ENCODE measurements at regions not wholly inside any gene's neighbourhood (a gene's known extent, or its start where the extent isn't known, plus 50 kb on each side); places are given as distances from the start of the nearest gene placed in this dataset.
"Not testable (repeated sequence)": the region's sequence is repeated elsewhere in the genome, so short reads cannot be mapped to it uniquely, and the experiment has no call there.

DNA sequence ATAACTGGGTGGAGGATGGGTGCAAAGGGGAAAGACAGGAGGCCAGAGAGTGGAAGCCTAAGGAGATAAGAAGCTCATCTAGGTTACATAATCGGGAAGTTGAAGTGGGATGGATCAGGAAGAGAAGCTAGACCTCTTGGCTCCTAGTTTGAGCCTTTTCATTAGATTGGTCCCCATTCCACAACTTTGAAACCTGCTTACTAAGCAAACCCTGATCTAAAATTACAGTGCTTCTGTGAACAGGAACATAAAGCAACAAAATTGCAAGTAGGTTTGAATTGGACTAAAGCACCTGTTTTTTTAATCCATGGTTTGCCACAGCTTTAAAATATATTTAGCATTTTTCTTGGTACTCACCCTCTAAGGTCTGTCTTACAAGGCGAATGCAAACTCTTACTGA lies 80.4 kb upstream of the EED start:
- H3K36me3 ChIP-seq (ENCODE audit: insufficient read depth, low read length) = no peaks in the 10 kb centered on the region
- TF ChIP-seq EZH2phosphoT487 (IDR thresholded peaks at IDR 0.05; ENCODE audit: borderline replicate concordance, low read depth, low read length) = no peak
- TF ChIP-seq, protein P1, sequence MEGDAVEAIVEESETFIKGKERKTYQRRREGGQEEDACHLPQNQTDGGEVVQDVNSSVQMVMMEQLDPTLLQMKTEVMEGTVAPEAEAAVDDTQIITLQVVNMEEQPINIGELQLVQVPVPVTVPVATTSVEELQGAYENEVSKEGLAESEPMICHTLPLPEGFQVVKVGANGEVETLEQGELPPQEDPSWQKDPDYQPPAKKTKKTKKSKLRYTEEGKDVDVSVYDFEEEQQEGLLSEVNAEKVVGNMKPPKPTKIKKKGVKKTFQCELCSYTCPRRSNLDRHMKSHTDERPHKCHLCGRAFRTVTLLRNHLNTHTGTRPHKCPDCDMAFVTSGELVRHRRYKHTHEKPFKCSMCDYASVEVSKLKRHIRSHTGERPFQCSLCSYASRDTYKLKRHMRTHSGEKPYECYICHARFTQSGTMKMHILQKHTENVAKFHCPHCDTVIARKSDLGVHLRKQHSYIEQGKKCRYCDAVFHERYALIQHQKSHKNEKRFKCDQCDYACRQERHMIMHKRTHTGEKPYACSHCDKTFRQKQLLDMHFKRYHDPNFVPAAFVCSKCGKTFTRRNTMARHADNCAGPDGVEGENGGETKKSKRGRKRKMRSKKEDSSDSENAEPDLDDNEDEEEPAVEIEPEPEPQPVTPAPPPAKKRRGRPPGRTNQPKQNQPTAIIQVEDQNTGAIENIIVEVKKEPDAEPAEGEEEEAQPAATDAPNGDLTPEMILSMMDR (conservative IDR thresholded peaks at IDR 0.05; ENCODE audit: low read length) = no peak
- no TSS peak for BruUV-seq (replicated peaks)
- no peak for DNase-seq (ENCODE audit: low spot score)
- no peaks in the 10 kb centered on the region for H3K9me2 ChIP-seq (ENCODE audit: insufficient read depth, low read length)
- H3K79me2 ChIP-seq (ENCODE audit: insufficient read depth, low read depth, low read length) = no peaks in the 10 kb centered on the region
- no peaks in the 10 kb centered on the region for H3K9me3 ChIP-seq (ENCODE audit: low read length)
- CTCF ChIA-PET (ENCODE audit: unreplicated experiment) = no interaction called here
- no peak overlapping the region for H3K4me2 ChIP-seq (ENCODE audit: low read length)
- no peak overlapping the region for H2AFZ ChIP-seq (ENCODE audit: low read length)
- H3K4me1 ChIP-seq (ENCODE audit: insufficient read depth, low read length, poor library complexity, severe bottlenecking) = peaks cover 9% of the 10 kb centered on the region
- H3K4me3 ChIP-seq (ENCODE audit: low read depth, low read length, poor library complexity, severe bottlenecking) = no peak overlapping the region
- POLR2A ChIA-PET = interaction anchor here (1.1 kb wide), 1 partner anchor 9 kb away, joined by 4 read pairs; no protein-coding TSS in a partner anchor
- no peaks in the 10 kb centered on the region for H4K20me1 ChIP-seq (ENCODE audit: insufficient read depth, low read length)
- H3K27ac ChIP-seq (ENCODE audit: low read depth, low read length, poor library complexity, severe bottlenecking) = no peak overlapping the region
- intact Hi-C loops (cut with micrococcal nuclease; ENCODE audit: unreplicated experiment) = no loop called here

DNA sequence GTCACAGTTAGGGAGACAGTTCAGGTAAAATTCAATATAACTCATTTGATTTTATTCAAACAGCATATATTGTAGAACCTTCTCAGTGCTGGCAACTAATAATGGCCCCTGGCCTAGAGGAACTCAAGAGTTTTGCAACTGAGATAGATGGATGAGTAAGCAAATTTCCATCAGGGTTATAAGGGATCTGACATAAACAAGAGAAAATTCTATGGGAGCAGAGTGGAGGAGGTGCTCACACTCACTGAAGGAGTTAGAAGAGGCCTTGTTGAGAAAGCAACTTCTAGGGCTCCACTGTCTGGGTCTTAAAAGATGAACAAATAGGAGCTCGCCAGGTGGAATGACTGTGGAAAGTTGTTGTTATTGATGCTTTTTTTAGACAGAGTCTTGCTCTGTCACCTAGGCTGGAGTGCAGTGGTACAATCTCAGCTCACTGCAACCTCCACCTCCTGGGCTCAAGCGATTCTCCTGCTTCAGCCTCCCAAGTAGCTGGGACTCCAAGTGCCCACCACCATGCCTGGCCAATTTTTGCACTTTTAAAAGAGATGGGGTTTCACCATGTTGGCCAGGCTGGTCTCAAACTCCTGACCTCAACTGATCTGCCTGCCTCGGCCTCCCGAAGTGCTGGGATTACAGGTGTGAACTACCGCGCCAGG lies 81.2 kb upstream of the EED start:
- CTCF ChIA-PET (ENCODE audit: unreplicated experiment); H4K20me1 ChIP-seq (ENCODE audit: insufficient read depth, low read length); H3K36me3 ChIP-seq (ENCODE audit: insufficient read depth, low read length); H3K27ac ChIP-seq (ENCODE audit: low read depth, low read length, poor library complexity, severe bottlenecking); H3K9me2 ChIP-seq (ENCODE audit: insufficient read depth, low read length); H3K4me2 ChIP-seq (ENCODE audit: low read length); DNase-seq (ENCODE audit: low spot score); H2AFZ ChIP-seq (ENCODE audit: low read length); H3K9me3 ChIP-seq (ENCODE audit: low read length); BruUV-seq (replicated peaks); H3K4me1 ChIP-seq (ENCODE audit: insufficient read depth, low read length, poor library complexity, severe bottlenecking); H3K79me2 ChIP-seq (ENCODE audit: insufficient read depth, low read depth, low read length); intact Hi-C loops (cut with micrococcal nuclease; ENCODE audit: unreplicated experiment); H3K4me3 ChIP-seq (ENCODE audit: low read depth, low read length, poor library complexity, severe bottlenecking): not testable (repeated sequence)
- POLR2A ChIA-PET = interaction anchor here (0.6 to 1.1 kb wide), 2 partner anchors 10 to 35 kb away, joined by 3 to 4 read pairs; no protein-coding TSS in a partner anchor

DNA sequence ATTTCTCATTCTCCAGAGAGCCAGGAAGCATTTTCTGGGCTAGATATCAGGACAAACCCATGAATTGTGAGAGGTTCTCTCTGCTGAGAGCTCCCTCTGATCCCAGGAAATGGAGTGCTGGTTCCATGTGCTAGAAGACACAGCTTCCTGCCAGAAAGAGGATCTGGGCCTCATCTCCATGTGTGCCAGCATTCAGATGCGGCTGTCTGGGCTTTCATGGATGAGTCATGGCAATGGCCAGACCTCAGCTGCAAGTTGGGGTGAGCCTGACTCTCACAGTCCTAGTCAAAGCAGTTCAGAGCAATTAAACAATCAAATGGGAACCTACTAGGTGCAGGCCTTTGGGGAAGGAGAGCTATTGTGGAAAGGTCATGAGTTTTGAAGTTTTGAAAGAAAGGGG lies 82.3 kb upstream of the EED start:
- Histone ChIP-seq H3K36me3 (ENCODE audit: insufficient read depth, low read length) (no peaks in the 10 kb centered on the region), H4K20me1 (ENCODE audit: insufficient read depth, low read length) (no peaks in the 10 kb centered on the region), H3K27ac (ENCODE audit: low read depth, low read length, poor library complexity, severe bottlenecking) (no peak overlapping the region), H3K9me2 (ENCODE audit: insufficient read depth, low read length) (no peaks in the 10 kb centered on the region), H3K4me1 (ENCODE audit: insufficient read depth, low read length, poor library complexity, severe bottlenecking) (peaks cover 9% of the 10 kb centered on the region), H3K79me2 (ENCODE audit: insufficient read depth, low read depth, low read length) (no peaks in the 10 kb centered on the region), H3K4me3 (ENCODE audit: low read depth, low read length, poor library complexity, severe bottlenecking) (no peak overlapping the region), H2AFZ (ENCODE audit: low read length) (0 out of 2 replicates have a peak overlapping the region, but pooled peaks have one; percentile 3), H3K9me3 (ENCODE audit: low read length) (no peaks in the 10 kb centered on the region), H3K4me2 (ENCODE audit: low read length) (no peak overlapping the region)
- intact Hi-C loops (cut with micrococcal nuclease; ENCODE audit: unreplicated experiment) = no loop called here
- no peak for DNase-seq (ENCODE audit: low spot score)
- no TSS peak for BruUV-seq (replicated peaks)
- ChIA-PET POLR2A (interaction anchor here (0.6 to 1.3 kb wide), 5 partner anchors 10 to 990 kb away, joined by 3 read pairs; no protein-coding TSS in a partner anchor), CTCF (ENCODE audit: unreplicated experiment) (interaction anchor here (0.9 kb wide), 1 partner anchor 146 kb away, joined by 3 read pairs; no protein-coding TSS in a partner anchor)
- TF ChIP-seq, protein P1 (conservative IDR thresholded peaks at IDR 0.05; ENCODE audit: low read length) = no peak
- no peak for TF ChIP-seq EZH2phosphoT487 (IDR thresholded peaks at IDR 0.05; ENCODE audit: borderline replicate concordance, low read depth, low read length)

Measured in OCI-LY7 (cell line).